KOPT-K1 (cell line): ENCODE measurements at regions not wholly inside any gene's neighbourhood (a gene's known extent, or its start where the extent isn't known, plus 50 kb on each side); places are given as distances from the start of the nearest gene placed in this dataset.
"Not testable (repeated sequence)": the region's sequence is repeated elsewhere in the genome, so short reads cannot be mapped to it uniquely, and the experiment has no call there.

Experiments
- H3K27ac ChIP-seq: fragments of 200-600 bp; sonication (generic); 2 replicates; pipeline ENCODE4 v1.5.1; 2016; ENCODE audit warnings: antibody characterized with exemption, mild to moderate bottlenecking, low read depth, low read length; ENCODE audit not compliant: poor library complexity, severe bottlenecking
- H3K36me3 ChIP-seq: fragments of 200-600 bp; sonication (generic); 2 replicates; pipeline ENCODE4 v1.5.1; 2017; ENCODE audit warnings: antibody characterized with exemption, mild to moderate bottlenecking, low read length, moderate library complexity; ENCODE audit not compliant: insufficient read depth
- H3K9me3 ChIP-seq: fragments of 200-600 bp; sonication (generic); 2 replicates; pipeline ENCODE4 v1.5.1; 2017; ENCODE audit warnings: antibody characterized with exemption, low read length, mild to moderate bottlenecking; ENCODE audit not compliant: insufficient read depth, poor library complexity, severe bottlenecking

DNA sequence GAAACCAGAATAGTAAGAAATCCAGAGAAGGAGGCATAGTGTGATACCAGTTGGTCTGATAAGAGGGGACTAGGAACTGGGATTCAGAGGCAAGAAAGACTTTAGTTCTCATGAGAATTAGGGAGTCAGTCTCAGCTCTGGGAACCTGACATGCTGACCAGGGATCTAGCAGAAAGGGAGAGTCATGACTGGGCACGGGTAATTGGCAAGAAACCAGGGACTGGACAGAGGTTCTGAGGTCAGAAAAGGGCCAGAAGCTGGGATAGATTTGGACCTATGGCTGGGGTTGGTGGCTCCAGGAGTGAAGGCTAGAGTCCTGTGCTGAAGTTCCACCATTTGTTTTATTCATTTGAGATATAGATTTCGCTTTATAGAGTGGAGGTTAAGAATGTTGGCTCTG is 110.2 kb upstream of the C1GALT1C1 start:
- no peak overlapping the region for H3K27ac ChIP-seq
- H3K36me3 ChIP-seq = no peaks in the 10 kb centered on the region
- H3K9me3 ChIP-seq = no peaks in the 10 kb centered on the region

DNA sequence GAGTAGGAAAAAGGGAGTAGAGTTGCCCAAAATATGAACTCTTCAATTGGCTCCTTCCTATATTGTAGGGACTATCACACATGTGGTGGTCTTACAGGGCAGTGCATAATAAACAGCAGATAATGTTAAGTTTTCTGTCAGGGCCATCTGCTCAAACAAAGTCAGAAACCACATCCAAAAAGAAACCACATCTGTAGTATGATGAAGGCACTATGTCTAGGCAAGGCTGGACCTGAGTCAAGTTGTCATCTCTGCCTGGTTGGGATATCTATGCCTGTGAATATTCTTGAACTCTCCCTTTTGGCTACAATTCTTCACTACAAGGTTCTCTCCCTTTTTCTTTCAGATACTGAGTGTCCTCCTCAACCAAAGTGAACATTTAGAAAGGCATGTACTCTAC is 109.4 kb upstream of the C1GALT1C1 start:
- Histone ChIP-seq H3K9me3 (no peaks in the 10 kb centered on the region), H3K36me3 (no peaks in the 10 kb centered on the region), H3K27ac (no peak overlapping the region)

GRCh38 chrX:120736989-120737388 is 107.1 kb upstream of the C1GALT1C1 start:
- H3K27ac ChIP-seq = no peak overlapping the region
- no peaks in the 10 kb centered on the region for H3K9me3 ChIP-seq

GRCh38 chrX:120735966-120736365 is 106.1 kb upstream of the C1GALT1C1 start:
- Histone ChIP-seq H3K27ac (no peak overlapping the region), H3K9me3 (no peaks in the 10 kb centered on the region), H3K36me3 (no peaks in the 10 kb centered on the region)

More at GRCh38 chrX:120736989-120737388, 107.1 kb upstream of the C1GALT1C1 start:
- no peaks in the 10 kb centered on the region for H3K36me3 ChIP-seq

DNA sequence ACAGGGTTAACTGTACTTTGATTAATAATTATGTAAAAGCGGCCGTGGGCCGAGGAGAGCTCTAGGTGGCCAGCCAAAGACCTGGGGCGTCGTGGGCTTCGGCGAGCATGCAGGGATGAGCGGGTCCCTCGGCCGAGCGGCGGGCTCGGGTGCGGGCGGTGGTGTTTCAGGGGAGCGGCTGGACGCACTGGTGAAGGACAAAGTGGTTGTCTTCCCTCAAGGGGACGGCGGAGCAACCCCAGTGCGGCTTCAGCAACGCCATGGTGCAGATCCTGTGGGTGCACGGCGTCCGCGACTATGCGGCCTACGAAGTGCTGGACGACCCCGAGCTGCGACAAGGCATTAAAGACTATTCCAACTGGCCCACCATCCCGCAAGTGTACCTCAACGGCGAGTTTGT is 103.0 kb upstream of the C1GALT1C1 start:
- Histone ChIP-seq H3K27ac (no peak overlapping the region), H3K9me3 (no peaks in the 10 kb centered on the region), H3K36me3 (no peaks in the 10 kb centered on the region)

GRCh38 chrX:120732461-120732860 is 102.6 kb upstream of the C1GALT1C1 start:
- no peaks in the 10 kb centered on the region for H3K9me3 ChIP-seq
- no peaks in the 10 kb centered on the region for H3K36me3 ChIP-seq
- no peak overlapping the region for H3K27ac ChIP-seq

DNA sequence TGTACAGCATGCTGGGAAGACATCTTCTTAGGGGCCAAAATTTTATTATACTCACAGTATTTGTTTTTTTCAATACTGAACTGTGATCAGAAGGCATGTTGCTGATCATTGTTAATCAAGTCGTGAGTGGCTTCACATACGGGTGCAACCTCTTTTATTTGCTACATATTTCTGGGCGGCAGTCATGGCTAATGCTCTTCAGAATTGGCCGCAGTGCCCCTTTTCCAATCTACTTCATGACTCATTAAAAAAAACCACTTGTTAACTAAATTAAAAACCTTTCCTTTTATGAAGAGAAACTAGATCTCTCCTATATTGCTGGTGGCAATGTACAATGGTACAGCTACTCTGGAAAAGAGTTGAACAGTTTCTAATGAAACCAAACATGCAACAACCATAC is 101.5 kb upstream of the C1GALT1C1 start:
- Histone ChIP-seq H3K36me3 (no peaks in the 10 kb centered on the region), H3K9me3 (no peaks in the 10 kb centered on the region), H3K27ac (no peak overlapping the region)

GRCh38 chrX:120729506-120730255 is 99.8 kb upstream of the C1GALT1C1 start:
- not testable (repeated sequence) for H3K9me3 ChIP-seq, H3K36me3 ChIP-seq, H3K27ac ChIP-seq

DNA sequence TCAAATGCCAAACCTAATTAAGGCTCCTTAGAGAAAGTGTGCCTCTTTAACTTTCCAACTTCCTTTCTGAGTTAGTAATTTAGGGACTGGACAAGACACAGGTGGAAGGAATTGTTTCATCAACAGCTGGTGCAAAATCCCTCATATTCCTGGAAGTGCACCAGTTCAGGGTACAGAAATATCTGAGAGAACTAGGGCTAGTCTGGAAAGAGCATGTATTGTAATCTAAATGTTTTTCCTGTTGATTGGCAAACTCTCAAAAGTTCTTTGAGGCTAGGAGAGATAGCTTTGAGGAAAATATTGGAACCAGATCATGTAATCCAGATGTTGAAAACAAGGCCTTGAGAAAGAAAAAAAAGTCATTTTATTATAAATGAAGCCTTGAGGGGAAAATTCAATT is 98.1 kb upstream of the C1GALT1C1 start:
- Histone ChIP-seq H3K36me3 (no peaks in the 10 kb centered on the region), H3K27ac (no peak overlapping the region), H3K9me3 (no peaks in the 10 kb centered on the region)

DNA sequence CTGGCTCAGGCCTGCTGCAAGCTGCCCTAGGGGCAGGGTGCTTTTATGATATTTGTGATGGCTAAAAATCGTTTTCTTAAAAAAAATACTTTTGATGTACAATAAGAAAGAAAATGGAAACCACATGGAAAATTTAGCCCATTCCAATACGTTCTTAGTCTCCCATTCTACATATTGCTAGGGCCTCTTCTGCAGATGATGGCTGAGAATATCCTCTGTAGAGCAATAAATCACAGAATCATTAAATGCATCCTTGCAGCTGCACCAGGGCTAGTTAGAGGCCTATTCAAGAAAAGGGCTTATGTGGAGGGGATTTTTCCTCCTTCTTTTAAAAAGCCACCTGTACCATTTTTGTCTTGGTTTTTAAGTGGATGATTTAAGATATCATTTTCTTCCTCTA is 97.6 kb upstream of the C1GALT1C1 start:
- H3K9me3 ChIP-seq = no peaks in the 10 kb centered on the region
- no peak overlapping the region for H3K27ac ChIP-seq
- no peaks in the 10 kb centered on the region for H3K36me3 ChIP-seq

- Histone ChIP-seq H3K36me3 (no peaks in the 10 kb centered on the region), H3K9me3 (no peaks in the 10 kb centered on the region), H3K27ac (no peak overlapping the region)
Observed at GRCh38 chrX:120726294-120726693, 96.4 kb upstream of the C1GALT1C1 start.

DNA sequence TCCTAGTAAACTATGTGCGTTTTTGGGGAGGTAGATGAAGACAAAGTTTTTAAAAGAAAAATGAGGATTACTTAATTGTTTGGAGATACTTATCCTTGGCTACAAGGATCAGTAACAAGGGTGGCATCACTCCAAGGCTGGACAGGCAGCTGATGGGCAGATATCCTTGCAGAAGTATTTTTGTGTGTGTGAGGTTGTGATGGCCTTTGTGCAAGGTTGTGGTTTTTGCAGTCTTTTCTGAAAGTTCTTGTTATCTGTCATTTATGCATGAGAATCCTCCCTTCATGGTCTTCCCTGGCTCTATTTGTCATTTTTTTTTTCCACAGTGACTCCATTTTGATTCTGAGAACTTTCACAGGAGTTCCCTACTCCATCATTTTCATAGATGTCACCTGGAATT is 96.0 kb upstream of the C1GALT1C1 start:
- H3K9me3 ChIP-seq = no peaks in the 10 kb centered on the region
- no peaks in the 10 kb centered on the region for H3K36me3 ChIP-seq
- no peak overlapping the region for H3K27ac ChIP-seq

- Histone ChIP-seq H3K27ac (no peak overlapping the region), H3K36me3 (no peaks in the 10 kb centered on the region), H3K9me3 (no peaks in the 10 kb centered on the region)
Observed at GRCh38 chrX:120719622-120720021, 89.8 kb upstream of the C1GALT1C1 start.

- no peak overlapping the region for H3K27ac ChIP-seq
- H3K36me3 ChIP-seq = no peaks in the 10 kb centered on the region
- H3K9me3 ChIP-seq = no peaks in the 10 kb centered on the region
Observed at GRCh38 chrX:120718969-120719368, 89.1 kb upstream of the C1GALT1C1 start.

GRCh38 chrX:120702337-120702736 is 72.5 kb upstream of the C1GALT1C1 start:
- not testable (repeated sequence) for H3K27ac ChIP-seq, H3K36me3 ChIP-seq
- peaks cover 16% of the 10 kb centered on the region for H3K9me3 ChIP-seq

GRCh38 chrX:120697053-120697452 is 67.2 kb upstream of the C1GALT1C1 start:
- Histone ChIP-seq H3K9me3 (peaks cover 16% of the 10 kb centered on the region), H3K36me3 (no peaks in the 10 kb centered on the region), H3K27ac (peak overlapping the region; percentile 88)
